Stimulated activated CD4-positive, alpha-beta T cell treated with anti-CD3 and anti-CD28 coated beads, TNF-alpha, amount 100 ng/mL, for 24 hours (primary cell): ENCODE measurements at regions not wholly inside any gene's neighbourhood (a gene's known extent, or its start where the extent isn't known, plus 50 kb on each side); places are given as distances from the start of the nearest gene placed in this dataset.
"Not testable (repeated sequence)": the region's sequence is repeated elsewhere in the genome, so short reads cannot be mapped to it uniquely, and the experiment has no call there.

ENCODE experiments used
- DNase-seq, 3 experiments: peaks; one replicate each; pipeline ENCODE4 v3.0.0-alpha.2; 2020; ENCODE audit warnings: low read depth in 3 of 3

GRCh38 chr13:70518081-70518480 lies 409.8 kb upstream of the KLHL1 start:
- no peak for DNase-seq

GRCh38 chr13:70516226-70516625 lies 408.0 kb upstream of the KLHL1 start:
- DNase-seq = no peak

- DNase-seq = not testable (repeated sequence)
These were observed 403.7 kb upstream of the KLHL1 start for GRCh38 chr13:70511861-70512417.

GRCh38 chr13:70505809-70506208 lies 397.6 kb upstream of the KLHL1 start:
- DNase-seq = no peak

- no peak for DNase-seq
These were observed 394.7 kb upstream of the KLHL1 start for GRCh38 chr13:70502944-70503343.

- no peak for DNase-seq
These were observed 382.2 kb upstream of the KLHL1 start for GRCh38 chr13:70490320-70490935.

- no peak for DNase-seq
These were observed 376.7 kb upstream of the KLHL1 start for GRCh38 chr13:70484931-70485330.

GRCh38 chr13:70483599-70484276 lies 375.5 kb upstream of the KLHL1 start:
- DNase-seq = no peak

- no peak for DNase-seq
These were observed 365.7 kb upstream of the KLHL1 start for GRCh38 chr13:70473907-70474306.

- no peak for DNase-seq
These were observed 360.8 kb upstream of the KLHL1 start for GRCh38 chr13:70469077-70469476.

- no peak for DNase-seq
These were observed 349.2 kb upstream of the KLHL1 start for GRCh38 chr13:70457474-70457873.

GRCh38 chr13:70448820-70449219 lies 340.6 kb upstream of the KLHL1 start:
- no peak for DNase-seq

- no peak for DNase-seq
These were observed 324.1 kb upstream of the KLHL1 start for GRCh38 chr13:70432276-70432805.

- DNase-seq = no peak
These were observed 322.0 kb upstream of the KLHL1 start for GRCh38 chr13:70430256-70430655.

GRCh38 chr13:70424928-70425327 lies 316.7 kb upstream of the KLHL1 start:
- DNase-seq = no peak

- no peak for DNase-seq
These were observed 316.2 kb upstream of the KLHL1 start for GRCh38 chr13:70424428-70424827.

GRCh38 chr13:70415136-70415535 lies 306.9 kb upstream of the KLHL1 start:
- DNase-seq = no peak

- DNase-seq = no peak
These were observed 300.6 kb upstream of the KLHL1 start for GRCh38 chr13:70408865-70409264.

- no peak for DNase-seq
These were observed 299.2 kb upstream of the KLHL1 start for GRCh38 chr13:70407486-70407885.

GRCh38 chr13:70405266-70405665 lies 297.0 kb upstream of the KLHL1 start:
- DNase-seq = no peak

- no peak for DNase-seq
These were observed 285.8 kb upstream of the KLHL1 start for GRCh38 chr13:70394031-70394548.

- no peak for DNase-seq
These were observed 283.4 kb upstream of the KLHL1 start for GRCh38 chr13:70391678-70392077.

- DNase-seq = no peak
These were observed 282.7 kb upstream of the KLHL1 start for GRCh38 chr13:70390968-70391367.
